ENCODE measurements at regions not wholly inside any gene's neighbourhood (a gene's known extent, or its start where the extent isn't known, plus 50 kb on each side); places are given as distances from the start of the nearest gene placed in this dataset.

DNA sequence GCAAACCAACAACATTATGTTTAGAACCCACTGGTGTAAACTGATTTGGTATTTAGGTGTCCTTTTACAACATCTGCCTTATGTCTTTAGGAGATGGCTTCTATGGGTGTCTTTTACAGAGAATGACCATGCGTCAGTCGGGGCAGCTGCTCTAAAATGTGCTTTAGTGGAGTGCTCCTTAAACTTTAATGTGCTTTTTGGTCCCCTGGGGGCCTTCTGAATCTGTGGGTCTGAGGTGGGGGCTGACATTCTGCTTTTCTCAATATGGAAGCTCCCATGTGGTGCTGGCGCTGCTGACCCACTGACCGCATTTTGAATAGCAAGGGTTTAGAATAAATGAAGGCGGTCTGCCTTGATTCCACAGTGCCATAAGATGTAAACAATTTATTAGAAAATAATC, 173.2 kb upstream of the B3GALT2 start:
- no peak for DNase-seq (ENCODE audit: low read depth in 2 of 2)

DNA sequence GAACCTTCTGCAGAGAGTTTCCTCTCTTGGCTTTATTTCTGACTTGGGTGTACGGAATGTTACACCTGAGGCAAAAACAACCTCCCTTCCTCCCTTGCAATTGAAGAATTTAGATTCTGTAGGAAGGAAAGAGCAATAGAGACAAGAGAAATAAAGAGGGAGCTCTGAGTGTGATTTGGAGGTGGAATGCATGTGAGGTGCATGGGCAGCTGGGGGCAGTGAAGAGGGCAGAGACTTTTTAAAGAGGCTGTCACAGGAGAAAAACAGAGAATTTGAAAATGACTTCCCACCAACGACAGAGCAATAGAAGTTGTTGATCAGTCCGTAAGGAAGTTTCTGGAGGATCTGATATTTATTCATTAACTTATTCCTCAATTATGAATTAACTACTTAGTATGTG, 172.0 kb upstream of the B3GALT2 start:
- no peak for DNase-seq (ENCODE audit: low read depth in 2 of 2)

DNA sequence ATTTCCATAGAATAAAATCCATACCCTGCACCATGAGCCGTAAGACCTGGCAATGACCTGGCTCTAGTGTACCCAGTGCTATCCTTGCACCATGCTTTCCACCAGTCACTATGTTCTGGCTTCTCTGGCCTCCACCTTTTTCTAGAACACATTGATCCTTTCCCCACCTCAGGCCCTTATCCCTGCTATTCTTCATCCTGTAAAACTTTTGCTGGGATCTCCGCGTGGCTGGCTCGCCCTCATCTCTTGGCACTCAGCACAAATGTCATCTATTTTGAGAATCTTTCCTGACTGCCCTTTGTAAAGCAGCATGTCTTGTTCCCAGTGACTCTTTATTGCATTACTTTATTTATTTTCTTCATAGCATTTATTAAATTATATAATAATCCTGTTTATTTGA, 169.8 kb upstream of the B3GALT2 start:
- no peak for DNase-seq (ENCODE audit: low read depth in 2 of 2)

DNA sequence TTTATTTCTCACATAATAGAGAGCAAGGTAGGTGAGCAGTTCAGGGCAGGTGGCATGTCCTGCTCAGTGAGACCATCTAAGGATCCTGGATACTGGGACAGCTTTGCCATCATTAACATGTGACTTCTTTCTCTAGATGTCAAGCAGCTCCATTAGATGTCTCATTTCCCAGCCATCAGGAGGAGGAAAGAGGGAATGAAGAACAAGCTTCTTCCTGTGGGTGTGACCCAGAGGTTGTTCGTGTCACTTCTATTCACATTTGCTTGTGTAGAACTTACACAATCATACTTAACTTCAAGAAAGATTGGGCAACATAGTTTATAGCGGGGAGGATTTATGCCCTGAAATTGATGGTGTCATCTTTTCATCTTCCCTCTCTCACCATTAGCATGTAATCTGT, 169.2 kb upstream of the B3GALT2 start:
- no peak for DNase-seq (ENCODE audit: low read depth in 2 of 2)

DNA sequence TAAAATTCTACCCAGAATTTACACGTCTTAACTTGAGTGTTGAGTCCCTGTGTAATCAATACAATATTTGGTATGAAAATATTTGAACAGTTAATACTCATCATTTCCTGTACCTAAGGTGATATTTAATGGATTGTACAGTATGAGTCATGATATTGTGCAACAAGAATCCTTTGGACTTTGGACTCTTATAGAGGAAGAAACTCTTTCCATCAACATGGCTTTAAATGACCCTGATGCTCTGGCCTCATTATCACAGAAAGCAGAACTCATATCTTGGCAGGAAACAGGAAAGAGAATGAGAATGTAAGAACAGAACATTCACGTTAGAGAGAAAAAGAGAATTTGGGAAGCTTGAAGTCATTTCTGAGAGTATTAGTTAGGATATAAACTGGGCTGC, 168.8 kb upstream of the B3GALT2 start:
- DNase-seq (ENCODE audit: low read depth in 2 of 2), result no peak

DNA sequence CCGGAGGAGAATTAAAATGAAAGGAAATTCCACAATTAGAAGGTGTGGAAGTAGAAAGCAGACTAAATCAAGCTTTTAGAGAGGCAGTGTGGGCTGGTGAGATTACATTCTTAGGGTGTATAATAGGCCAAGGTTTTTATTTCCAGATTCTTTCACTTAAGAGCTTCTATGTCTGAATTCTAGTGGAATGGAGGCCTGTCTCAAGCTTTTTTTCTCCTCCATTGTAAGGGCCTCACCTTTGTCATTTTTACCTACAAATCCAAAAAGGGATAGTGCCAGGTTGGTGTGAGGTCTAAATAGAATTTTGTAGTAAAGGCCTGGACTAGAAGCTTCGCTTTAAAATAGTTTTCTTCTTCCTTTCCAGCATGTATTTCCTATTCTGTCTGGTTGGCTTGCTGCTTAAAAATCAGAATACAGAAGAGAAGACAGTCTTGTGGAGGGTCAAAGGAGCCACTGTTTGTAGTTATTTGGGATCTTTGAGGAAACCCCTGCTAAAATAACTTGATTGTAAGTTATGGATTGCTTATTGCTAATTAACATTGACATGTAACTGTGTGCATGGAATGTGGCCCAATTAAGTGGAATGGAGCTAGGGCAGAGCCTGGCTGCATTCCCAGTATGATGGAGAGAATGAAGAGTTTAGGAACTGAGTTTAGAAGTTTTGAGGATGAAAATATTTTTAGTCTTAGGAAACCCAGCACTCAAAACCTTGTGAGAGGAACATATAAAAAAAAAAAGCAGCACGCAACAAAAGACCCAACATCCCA, 162.5 kb upstream of the B3GALT2 start:
- no peak for DNase-seq (ENCODE audit: low read depth in 2 of 2)

DNA sequence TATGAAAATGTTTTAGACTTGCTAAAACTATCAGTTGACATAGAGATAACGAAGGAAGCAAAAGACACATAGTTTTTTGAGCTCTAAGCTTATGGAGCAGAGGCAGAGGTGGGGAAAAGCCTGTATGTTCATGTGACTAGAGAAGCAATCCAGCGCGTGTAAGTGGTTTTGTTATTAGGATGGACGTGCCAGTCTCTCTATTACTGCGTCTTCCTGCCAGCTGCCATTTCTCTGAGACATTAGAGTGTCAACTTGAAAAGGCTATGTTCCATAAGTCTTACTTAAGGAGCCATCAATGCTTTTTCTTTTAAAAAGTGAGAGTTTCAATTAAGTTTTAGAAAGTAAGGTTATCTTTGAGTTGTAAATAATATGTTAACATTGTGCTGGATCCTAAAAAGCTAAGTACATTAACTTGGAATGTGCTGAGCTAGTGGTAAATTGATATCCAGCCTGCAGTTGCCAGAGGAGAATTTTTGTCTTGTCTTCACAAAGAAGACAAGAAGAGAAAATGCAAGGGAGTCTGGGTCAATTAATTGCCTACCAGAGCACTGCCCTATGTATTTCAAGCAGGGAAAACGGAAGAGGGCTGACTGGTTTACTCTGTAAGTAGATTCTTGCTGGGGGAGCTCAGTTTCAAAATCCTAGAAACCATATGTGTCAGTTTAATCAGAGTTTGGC, 161.8 kb upstream of the B3GALT2 start:
- no peak for DNase-seq (ENCODE audit: low read depth in 2 of 2)

DNA sequence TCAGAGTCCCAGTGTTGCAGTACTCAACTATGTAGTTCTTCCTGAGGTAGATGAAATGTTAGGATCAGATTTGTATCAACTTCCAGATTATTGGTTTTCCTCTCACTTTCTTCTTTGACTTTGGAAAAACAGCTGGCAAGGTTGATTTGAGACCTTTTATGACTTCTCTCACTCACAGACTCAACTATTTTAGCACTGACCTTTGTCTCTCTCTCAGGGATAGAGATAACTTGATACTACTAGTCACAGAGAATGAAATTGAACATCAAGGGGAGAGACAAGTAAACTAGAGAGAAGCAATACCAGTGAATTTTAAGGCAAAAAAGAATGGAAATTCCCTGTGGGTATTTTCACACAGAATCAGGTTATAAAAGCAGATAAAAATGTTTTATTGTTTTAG, 159.7 kb upstream of the B3GALT2 start:
- no peak for DNase-seq (ENCODE audit: low read depth in 2 of 2)

DNA sequence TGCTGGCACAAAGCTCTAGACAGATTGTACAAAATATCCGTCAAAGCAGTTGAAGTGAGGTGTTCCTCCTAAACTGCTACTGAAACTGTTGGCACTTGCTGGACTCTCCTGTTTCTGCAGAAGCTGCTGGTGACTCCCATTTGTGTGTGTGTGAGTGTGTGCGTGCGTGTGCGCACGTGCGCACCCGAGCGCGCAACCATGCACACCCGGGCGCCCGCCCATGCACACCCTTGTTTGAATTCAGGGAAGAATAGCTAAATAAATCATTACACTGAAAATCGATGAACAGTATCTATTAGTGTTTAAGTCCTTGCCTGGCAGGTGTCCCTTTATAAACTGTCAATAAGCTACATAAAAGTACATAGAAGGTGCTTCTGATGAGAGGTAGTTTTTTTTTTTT, 156.4 kb upstream of the B3GALT2 start:
- DNase-seq (ENCODE audit: low read depth in 2 of 2), result no peak

DNA sequence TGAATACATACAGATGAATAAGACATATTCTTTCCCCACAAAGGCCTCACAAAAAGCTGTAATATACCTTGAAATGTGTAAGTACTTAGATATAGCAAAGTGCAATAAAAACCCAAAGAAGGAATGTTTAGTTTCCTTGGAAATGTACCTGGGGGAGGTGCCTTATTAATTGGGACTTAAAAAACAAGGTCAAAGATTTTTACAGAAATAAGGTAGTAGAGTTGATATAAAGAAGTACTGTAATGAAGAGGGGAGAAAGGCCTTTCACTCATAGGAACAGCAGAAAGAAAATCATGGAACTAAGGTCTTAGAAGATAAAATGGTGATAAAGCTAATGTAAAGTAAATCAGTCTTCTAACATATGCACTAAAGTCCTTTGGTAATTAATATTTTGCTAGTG, 153.9 kb upstream of the B3GALT2 start:
- DNase-seq (ENCODE audit: low read depth in 2 of 2), result no peak

DNA sequence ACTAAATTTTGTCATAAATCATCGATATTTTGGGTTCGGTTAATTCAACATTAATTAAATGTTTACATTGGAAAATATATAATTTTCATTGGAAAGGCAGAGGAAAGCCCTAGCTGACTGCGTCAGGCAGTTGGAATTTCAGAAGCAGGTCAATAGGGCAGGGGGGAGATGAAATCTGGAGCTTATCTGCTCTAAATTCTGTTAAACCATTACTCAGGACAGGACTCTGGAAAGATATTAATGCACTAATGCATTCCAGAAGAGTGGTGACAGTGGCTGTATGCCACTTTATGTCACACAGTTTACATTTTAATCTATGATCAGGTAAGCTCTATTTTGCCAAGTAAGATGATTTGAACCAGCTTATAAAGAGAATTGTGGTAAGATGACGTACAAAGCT, 153.0 kb upstream of the B3GALT2 start:
- no peak for DNase-seq (ENCODE audit: low read depth in 2 of 2)

DNA sequence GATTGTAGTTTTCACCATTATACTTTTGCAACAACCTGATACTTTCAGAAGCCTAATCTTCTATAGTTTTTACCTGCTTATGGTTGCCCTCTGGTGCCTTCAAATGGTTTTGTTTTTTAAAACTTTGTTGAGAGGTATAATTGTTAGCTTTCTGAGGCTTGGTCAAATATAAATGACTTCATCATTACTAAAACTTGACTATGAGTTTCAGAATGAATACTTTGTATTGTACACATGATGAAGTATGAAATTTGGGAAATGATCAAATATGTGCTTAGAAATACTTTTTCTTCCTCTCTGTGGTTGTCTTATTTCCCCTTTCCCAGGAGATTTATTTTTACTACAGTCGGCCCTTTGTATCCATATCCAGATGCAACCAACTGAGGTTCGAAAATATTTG, 151.8 kb upstream of the B3GALT2 start:
- DNase-seq (ENCODE audit: low read depth in 2 of 2), result no peak

DNA sequence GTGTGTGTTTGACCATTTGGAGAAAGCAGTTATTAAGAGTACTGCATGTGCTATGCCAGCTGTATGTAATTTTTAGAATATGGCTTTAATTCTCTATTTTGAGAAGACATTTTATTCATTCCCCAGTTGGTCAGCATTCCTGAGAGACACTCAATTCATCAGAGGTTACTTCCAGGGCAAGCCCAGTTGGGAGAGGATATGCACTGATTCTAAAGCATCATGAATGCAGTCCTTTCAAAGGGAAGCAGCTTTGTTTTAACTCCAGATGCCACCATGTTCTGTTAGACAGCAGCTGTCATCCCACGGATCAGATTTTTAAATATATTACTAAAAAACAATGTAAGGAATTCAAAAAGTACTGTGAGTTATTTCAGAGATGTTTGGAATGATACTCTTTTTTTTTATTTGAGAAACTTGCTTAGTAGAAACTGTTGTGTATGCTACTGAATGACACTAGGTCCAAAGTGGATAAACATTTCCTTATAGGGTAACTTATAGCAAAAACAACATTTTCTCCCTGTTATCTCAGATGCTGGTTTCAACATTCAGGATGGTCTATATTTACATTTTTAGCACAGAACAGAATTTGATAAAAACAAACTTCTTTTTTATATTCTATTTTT, 149.5 kb upstream of the B3GALT2 start:
- no peak for DNase-seq (ENCODE audit: low read depth in 2 of 2)

DNA sequence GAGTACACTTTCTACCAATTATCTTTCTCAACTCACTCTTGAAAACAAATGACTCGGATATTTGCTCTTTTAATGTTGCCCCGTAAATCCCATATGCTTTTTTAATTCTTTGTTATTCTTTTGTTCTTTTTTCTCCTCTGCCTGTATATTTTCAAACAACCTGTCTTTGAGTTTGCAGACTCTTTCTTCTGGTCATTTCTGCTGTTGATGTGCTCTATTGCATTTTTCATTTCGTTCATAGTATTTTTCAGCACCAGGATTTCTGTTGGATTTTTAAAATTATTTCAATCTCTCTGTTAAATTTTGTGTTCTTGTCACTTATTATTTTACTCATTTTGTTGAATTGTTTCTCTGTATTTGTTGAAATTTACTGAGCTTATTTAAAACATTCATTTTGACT, 146.8 kb upstream of the B3GALT2 start:
- no peak for DNase-seq (ENCODE audit: low read depth in 2 of 2)

DNA sequence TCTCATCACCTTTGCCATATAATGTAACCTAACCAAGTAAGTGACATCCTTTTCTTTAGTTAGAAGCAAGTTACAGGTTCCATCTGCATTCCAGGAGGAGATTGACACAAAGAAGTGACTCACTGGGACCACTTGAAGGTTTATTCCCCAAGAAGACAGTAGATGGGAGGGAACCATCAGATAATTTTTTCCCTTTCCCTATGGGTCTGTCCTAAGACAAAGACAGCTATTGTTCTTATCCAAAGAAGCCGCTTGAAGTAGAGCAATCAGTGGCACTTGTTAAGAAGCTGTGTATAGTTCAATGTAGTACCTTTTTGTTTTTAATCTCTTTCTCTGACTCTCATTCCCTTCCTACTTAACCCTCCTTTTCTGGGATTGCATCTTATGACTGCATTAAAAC, 139.9 kb upstream of the B3GALT2 start:
- DNase-seq (ENCODE audit: low read depth in 2 of 2), result no peak

DNA sequence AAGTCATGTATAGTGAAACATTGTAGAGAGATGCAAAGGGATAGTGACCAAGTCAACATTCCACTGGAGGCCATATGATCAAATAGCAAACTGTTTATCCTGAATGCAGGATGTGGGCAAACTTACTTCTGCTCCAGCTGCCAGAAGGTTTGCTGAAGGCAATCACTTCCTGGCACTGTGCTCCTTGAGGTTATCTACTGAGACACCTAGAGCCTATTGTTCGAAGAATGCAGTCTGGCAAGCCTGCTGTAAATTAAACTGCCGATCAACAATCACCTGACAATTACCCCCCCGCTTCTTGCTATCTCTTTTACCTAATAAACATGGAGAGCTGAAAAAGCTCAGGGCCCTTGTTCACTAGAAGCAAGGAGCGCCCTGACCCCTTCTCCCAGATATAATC, 139.4 kb upstream of the B3GALT2 start:
- no peak for DNase-seq (ENCODE audit: low read depth in 2 of 2)

DNA sequence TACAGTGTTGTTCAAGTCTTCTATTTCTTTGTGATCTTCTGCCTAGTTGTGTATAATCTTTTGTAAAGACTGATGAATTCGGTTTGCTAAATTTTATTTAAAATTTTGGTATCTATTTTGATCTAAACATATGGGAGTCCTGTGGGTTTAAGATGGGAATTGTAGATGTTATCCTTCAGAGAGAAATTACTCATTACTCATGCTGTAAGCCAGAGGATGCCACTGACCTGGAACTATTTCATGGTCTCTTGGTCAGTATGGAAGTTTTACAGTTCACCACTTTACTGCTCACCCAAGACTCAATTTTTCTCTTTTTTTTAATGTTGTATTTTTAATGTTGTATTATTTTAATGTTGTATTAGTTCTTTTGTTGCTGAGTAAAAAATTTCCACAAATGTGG, 138.6 kb upstream of the B3GALT2 start:
- no peak for DNase-seq (ENCODE audit: low read depth in 2 of 2)

DNA sequence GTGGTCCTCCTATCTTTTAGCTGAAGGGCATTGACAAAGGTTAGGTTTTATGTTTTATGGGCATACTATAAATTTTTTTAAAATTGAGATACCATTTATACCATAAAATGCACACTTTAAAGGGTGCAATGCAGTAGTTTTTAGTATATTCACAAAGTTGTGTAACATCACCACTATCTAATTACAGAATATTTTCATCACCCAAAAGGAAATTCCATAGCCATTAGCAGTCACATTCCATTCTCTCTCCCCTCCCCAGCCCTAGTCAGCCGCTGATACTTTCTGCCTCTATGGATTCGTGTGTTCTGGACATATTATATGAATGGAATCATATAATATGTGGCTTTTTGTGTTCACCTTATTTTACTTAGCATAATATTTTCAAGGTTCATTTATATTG, 135.8 kb upstream of the B3GALT2 start:
- no peak for DNase-seq (ENCODE audit: low read depth in 2 of 2)

DNA sequence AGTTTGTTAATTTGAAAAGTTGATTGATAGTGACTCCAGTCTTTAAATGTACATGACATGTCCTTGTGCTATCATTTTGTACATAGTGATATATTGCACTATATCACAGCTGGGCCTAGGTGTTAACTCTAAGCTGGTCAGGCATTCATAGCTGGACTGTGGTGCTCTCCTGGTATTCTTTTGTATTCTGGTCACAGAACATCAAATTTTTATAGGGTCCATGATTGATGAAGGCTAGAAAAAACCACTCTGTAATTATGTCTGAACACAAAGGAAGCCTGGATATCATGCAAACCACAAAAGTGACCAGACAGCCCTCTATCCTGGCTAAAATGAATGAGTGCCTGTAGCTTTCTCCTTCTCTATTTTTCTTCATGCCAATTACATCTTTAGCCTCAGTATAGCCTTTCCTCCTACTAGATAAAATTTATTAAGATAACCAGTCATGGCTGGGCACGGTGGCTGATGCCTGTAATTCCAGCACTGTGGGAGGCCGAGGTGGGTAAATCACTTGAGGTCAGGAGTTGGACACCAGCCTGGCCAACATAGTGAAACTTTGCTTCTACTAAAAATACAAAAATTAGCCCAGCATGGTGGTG, 134.9 kb upstream of the B3GALT2 start:
- no peak for DNase-seq (ENCODE audit: low read depth in 2 of 2)

DNA sequence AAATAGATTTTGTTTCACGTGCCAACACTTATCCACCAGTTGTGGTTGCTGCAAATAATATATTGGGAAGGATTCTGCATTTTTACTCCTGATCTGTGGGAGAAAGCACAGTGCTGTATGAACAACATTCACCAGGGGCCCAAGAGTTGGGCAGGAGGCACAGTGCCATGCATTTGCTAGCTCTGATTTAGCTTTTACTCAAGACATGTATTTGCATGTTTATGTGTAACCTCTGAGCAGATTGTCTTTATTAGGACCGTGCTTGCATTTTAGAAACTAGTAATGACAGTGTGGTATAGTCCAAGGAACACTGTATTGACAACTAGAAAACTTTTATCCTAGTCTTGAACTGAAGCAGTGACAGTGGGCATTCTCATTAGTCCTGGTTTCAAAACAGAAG, 133.9 kb upstream of the B3GALT2 start:
- no peak for DNase-seq (ENCODE audit: low read depth in 2 of 2)

DNA sequence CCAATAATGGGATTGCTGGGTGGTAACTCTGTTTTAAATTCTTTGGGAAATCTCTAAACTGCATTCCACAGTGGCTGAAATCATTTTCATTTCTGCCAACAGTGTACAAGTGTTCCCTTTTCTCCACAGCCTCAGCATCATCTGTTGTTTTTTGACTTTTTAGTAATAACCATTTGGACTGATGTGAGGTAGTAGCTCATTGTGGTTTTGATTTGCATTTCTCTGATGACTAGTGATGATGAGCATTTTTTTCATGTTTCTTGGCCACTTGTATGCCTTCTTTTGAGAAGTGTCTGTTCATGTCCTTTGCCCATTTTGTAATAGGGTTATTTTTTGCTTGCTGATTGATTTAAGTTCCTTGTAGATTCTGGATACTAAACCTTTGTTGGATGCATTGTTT, 131.9 kb upstream of the B3GALT2 start:
- no peak for DNase-seq (ENCODE audit: low read depth in 2 of 2)

DNA sequence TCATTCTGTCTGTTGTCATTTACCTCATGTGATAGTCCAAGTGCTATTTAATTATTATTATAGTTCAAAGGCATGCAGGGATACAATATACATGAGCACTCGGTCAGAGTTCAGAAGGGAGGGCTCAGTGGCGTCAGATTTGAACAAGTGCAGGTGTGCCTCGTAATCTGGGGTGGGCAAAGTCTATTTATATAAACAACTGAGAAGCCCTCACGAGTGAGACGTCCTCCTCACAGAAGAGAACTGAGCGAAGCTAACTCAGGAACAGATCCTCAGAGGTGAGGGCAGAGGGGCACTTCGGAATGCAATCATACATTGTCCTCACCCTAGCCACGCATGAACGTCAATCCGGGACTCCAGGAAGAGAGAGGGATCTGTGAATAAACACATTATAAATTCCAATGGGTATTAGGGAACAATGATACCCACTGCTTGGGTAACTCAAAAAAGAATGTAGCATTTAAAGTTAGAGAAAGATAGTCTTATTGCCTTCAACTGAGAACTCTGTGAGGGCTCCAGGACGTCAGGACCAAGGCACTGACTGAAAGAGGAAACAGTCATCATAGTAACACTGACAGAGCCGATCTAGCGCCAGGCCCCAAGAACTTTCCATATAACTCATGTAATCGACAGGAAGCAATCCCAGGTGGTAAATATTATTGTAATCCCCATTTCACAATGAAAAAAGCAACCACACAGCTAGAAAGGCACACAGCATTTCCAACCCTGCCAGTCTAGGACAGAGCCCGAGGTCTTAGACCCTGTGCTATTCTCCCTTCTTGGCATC, 127.1 kb upstream of the B3GALT2 start:
- DNase-seq (ENCODE audit: low read depth in 2 of 2), result no peak

All from stimulated activated CD4-positive, alpha-beta T cell treated with anti-CD3 and anti-CD28 coated beads, Interleukin-15, amount 100 ng/mL, for 48 hours (primary cell).